GM21528 (cell line): ENCODE measurements at regions not wholly inside any gene's neighbourhood (a gene's known extent, or its start where the extent isn't known, plus 50 kb on each side); places are given as distances from the start of the nearest gene placed in this dataset.

ENCODE experiments used
- ATAC-seq: cut with Tn5 transposase; IDR thresholded peaks from one replicate; pipeline ENCODE4 v1.9.1; 2021; ENCODE audit warnings: mild to moderate bottlenecking, moderate library complexity; ENCODE audit not compliant: unreplicated experiment, low FRiP score

GRCh38 chr4:54484383-54484782, 173.4 kb upstream of the KIT start:
- no peak for ATAC-seq

- no peak for ATAC-seq
Observed at GRCh38 chr4:54487491-54487890, 170.3 kb upstream of the KIT start.

GRCh38 chr4:54493862-54494261, 163.9 kb upstream of the KIT start:
- ATAC-seq: no peak

- ATAC-seq: no peak
Observed at GRCh38 chr4:54495091-54495490, 162.7 kb upstream of the KIT start.

- no peak for ATAC-seq
Observed at GRCh38 chr4:54495641-54496040, 162.1 kb upstream of the KIT start.

GRCh38 chr4:54496412-54496811, 161.3 kb upstream of the KIT start:
- ATAC-seq: no peak

- no peak for ATAC-seq
Observed at GRCh38 chr4:54497947-54498346, 159.8 kb upstream of the KIT start.

GRCh38 chr4:54498661-54499111, 159.1 kb upstream of the KIT start:
- no peak for ATAC-seq

GRCh38 chr4:54499308-54500074, 158.3 kb upstream of the KIT start:
- no peak for ATAC-seq

GRCh38 chr4:54505362-54505761, 152.4 kb upstream of the KIT start:
- no peak for ATAC-seq

- ATAC-seq: no peak
Observed at GRCh38 chr4:54505996-54506395, 151.8 kb upstream of the KIT start.

- no peak for ATAC-seq
Observed at GRCh38 chr4:54509057-54509456, 148.7 kb upstream of the KIT start.

- no peak for ATAC-seq
Observed at GRCh38 chr4:54513204-54513603, 144.6 kb upstream of the KIT start.

GRCh38 chr4:54513741-54514140, 144.0 kb upstream of the KIT start:
- no peak for ATAC-seq

- ATAC-seq: no peak
Observed at GRCh38 chr4:54516556-54517215, 141.1 kb upstream of the KIT start.

- ATAC-seq: no peak
Observed at GRCh38 chr4:54517781-54518444, 139.8 kb upstream of the KIT start.

GRCh38 chr4:54525602-54526001, 132.2 kb upstream of the KIT start:
- no peak for ATAC-seq

- ATAC-seq: no peak
Observed at GRCh38 chr4:54526560-54526959, 131.2 kb upstream of the KIT start.

GRCh38 chr4:54527532-54527931, 130.2 kb upstream of the KIT start:
- no peak for ATAC-seq

- no peak for ATAC-seq
Observed at GRCh38 chr4:54539500-54540029, 118.2 kb upstream of the KIT start.

GRCh38 chr4:54540931-54541330, 116.8 kb upstream of the KIT start:
- no peak for ATAC-seq
